ENCODE measurements at regions not wholly inside any gene's neighbourhood (a gene's known extent, or its start where the extent isn't known, plus 50 kb on each side); places are given as distances from the start of the nearest gene placed in this dataset.

DNA sequence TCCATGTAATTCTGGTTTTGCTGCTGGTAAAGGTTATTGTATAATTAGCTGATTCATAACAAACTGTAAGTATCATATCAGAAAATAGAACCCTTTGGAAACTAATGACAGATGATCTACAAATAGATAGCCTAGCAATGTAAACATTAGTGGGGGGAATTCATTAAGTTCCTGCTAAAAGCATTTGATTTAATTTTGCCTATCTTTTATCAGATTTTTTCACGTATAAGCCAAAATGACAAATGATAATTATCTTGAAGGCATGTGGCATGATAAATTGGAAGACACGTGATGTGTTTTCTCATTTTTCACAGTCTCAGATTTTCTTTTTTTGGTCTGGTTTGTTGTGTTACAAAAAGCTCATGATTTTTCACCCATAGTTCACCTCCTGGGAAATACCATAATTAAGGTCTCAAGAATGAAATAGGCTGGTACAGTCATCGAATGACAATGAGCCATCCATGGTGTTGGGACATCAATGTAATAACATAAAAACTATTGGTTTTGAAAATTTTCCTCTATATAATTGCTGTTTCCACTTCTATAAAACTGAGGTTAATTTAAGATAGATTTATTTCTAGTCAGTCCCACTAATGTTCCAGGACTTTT is 325.9 kb upstream of the TBL1XR1 start:
- peak; percentile 80; the same call in 1 of the 2 replicates for TF ChIP-seq ARNTL (CRISPR knock-in tag; IDR thresholded peaks at IDR 0.05; ENCODE audit: borderline replicate concordance, low read depth)
- peak; percentile 65 for TF ChIP-seq SNAI2 (CRISPR knock-in tag; IDR thresholded peaks at IDR 0.05)
- no peak for TF ChIP-seq BACH2 (CRISPR knock-in tag; IDR thresholded peaks at IDR 0.05; ENCODE audit: borderline replicate concordance)
- TF ChIP-seq ZNF565 (CRISPR knock-in tag; conservative IDR thresholded peaks at IDR 0.05; ENCODE audit: low read depth): peak; percentile 56; the same call in 1 of the 2 replicates
- TF ChIP-seq ESRRG (CRISPR knock-in tag; IDR thresholded peaks at IDR 0.05): peak; percentile 96
- TF ChIP-seq PPARA (CRISPR knock-in tag; IDR thresholded peaks at IDR 0.05; ENCODE audit: borderline replicate concordance): no peak
- TF ChIP-seq, protein P1, sequence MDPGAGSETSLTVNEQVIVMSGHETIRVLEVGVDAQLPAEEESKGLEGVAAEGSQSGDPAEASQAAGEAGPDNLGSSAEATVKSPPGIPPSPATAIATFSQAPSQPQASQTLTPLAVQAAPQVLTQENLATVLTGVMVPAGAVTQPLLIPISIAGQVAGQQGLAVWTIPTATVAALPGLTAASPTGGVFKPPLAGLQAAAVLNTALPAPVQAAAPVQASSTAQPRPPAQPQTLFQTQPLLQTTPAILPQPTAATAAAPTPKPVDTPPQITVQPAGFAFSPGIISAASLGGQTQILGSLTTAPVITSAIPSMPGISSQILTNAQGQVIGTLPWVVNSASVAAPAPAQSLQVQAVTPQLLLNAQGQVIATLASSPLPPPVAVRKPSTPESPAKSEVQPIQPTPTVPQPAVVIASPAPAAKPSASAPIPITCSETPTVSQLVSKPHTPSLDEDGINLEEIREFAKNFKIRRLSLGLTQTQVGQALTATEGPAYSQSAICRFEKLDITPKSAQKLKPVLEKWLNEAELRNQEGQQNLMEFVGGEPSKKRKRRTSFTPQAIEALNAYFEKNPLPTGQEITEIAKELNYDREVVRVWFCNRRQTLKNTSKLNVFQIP (CRISPR knock-in tag; IDR thresholded peaks at IDR 0.05; ENCODE audit: borderline replicate concordance, low read depth): no peak
- TF ChIP-seq TCF4 (CRISPR knock-in tag; IDR thresholded peaks at IDR 0.05; ENCODE audit: borderline replicate concordance): peak; percentile 98
- TF ChIP-seq, protein P2, sequence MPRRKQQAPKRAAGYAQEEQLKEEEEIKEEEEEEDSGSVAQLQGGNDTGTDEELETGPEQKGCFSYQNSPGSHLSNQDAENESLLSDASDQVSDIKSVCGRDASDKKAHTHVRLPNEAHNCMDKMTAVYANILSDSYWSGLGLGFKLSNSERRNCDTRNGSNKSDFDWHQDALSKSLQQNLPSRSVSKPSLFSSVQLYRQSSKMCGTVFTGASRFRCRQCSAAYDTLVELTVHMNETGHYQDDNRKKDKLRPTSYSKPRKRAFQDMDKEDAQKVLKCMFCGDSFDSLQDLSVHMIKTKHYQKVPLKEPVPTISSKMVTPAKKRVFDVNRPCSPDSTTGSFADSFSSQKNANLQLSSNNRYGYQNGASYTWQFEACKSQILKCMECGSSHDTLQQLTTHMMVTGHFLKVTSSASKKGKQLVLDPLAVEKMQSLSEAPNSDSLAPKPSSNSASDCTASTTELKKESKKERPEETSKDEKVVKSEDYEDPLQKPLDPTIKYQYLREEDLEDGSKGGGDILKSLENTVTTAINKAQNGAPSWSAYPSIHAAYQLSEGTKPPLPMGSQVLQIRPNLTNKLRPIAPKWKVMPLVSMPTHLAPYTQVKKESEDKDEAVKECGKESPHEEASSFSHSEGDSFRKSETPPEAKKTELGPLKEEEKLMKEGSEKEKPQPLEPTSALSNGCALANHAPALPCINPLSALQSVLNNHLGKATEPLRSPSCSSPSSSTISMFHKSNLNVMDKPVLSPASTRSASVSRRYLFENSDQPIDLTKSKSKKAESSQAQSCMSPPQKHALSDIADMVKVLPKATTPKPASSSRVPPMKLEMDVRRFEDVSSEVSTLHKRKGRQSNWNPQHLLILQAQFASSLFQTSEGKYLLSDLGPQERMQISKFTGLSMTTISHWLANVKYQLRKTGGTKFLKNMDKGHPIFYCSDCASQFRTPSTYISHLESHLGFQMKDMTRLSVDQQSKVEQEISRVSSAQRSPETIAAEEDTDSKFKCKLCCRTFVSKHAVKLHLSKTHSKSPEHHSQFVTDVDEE (CRISPR knock-in tag; IDR thresholded peaks at IDR 0.05): peak; percentile 99
- TF ChIP-seq ZFP3 (CRISPR knock-in tag; IDR thresholded peaks at IDR 0.05): peak; percentile 84
- TF ChIP-seq ZNF8 (CRISPR knock-in tag; IDR thresholded peaks at IDR 0.05): peak; percentile 70
- TF ChIP-seq CSDC2 (CRISPR knock-in tag; IDR thresholded peaks at IDR 0.05): peak; percentile 88; the same call in 1 of the 2 replicates
- peak; percentile 61 for TF ChIP-seq ZNF70 (CRISPR knock-in tag; IDR thresholded peaks at IDR 0.05)
- TF ChIP-seq, protein P3, sequence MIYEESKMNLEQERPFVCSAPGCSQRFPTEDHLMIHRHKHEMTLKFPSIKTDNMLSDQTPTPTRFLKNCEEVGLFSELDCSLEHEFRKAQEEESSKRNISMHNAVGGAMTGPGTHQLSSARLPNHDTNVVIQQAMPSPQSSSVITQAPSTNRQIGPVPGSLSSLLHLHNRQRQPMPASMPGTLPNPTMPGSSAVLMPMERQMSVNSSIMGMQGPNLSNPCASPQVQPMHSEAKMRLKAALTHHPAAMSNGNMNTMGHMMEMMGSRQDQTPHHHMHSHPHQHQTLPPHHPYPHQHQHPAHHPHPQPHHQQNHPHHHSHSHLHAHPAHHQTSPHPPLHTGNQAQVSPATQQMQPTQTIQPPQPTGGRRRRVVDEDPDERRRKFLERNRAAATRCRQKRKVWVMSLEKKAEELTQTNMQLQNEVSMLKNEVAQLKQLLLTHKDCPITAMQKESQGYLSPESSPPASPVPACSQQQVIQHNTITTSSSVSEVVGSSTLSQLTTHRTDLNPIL (CRISPR knock-in tag; IDR thresholded peaks at IDR 0.05; ENCODE audit: low read depth): peak; percentile 98
- TF ChIP-seq RARB (CRISPR knock-in tag; IDR thresholded peaks at IDR 0.05): no peak
- TF ChIP-seq OSR1 (CRISPR knock-in tag; IDR thresholded peaks at IDR 0.05): no peak
- no peak for TF ChIP-seq ZC3H10 (CRISPR knock-in tag; IDR thresholded peaks at IDR 0.05)
- TF ChIP-seq, protein P4, sequence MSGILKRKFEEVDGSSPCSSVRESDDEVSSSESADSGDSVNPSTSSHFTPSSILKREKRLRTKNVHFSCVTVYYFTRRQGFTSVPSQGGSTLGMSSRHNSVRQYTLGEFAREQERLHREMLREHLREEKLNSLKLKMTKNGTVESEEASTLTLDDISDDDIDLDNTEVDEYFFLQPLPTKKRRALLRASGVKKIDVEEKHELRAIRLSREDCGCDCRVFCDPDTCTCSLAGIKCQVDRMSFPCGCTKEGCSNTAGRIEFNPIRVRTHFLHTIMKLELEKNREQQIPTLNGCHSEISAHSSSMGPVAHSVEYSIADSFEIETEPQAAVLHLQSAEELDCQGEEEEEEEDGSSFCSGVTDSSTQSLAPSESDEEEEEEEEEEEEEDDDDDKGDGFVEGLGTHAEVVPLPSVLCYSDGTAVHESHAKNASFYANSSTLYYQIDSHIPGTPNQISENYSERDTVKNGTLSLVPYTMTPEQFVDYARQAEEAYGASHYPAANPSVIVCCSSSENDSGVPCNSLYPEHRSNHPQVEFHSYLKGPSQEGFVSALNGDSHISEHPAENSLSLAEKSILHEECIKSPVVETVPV (CRISPR knock-in tag; IDR thresholded peaks at IDR 0.05): peak; percentile 98
- TF ChIP-seq, protein P5, sequence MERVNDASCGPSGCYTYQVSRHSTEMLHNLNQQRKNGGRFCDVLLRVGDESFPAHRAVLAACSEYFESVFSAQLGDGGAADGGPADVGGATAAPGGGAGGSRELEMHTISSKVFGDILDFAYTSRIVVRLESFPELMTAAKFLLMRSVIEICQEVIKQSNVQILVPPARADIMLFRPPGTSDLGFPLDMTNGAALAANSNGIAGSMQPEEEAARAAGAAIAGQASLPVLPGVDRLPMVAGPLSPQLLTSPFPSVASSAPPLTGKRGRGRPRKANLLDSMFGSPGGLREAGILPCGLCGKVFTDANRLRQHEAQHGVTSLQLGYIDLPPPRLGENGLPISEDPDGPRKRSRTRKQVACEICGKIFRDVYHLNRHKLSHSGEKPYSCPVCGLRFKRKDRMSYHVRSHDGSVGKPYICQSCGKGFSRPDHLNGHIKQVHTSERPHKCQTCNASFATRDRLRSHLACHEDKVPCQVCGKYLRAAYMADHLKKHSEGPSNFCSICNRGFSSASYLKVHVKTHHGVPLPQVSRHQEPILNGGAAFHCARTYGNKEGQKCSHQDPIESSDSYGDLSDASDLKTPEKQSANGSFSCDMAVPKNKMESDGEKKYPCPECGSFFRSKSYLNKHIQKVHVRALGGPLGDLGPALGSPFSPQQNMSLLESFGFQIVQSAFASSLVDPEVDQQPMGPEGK (CRISPR knock-in tag; IDR thresholded peaks at IDR 0.05; ENCODE audit: borderline replicate concordance): peak; percentile 95
- 0 out of 2 replicates have a peak, but pooled peaks have one; percentile 45 for TF ChIP-seq ZFP30 (CRISPR knock-in tag; IDR thresholded peaks at IDR 0.05)
- TF ChIP-seq ISL1 (CRISPR knock-in tag; IDR thresholded peaks at IDR 0.05): peak; percentile 100
- TF ChIP-seq TOX (CRISPR knock-in tag; IDR thresholded peaks at IDR 0.05; ENCODE audit: borderline replicate concordance): no peak
- TF ChIP-seq GLIS3 (CRISPR knock-in tag; IDR thresholded peaks at IDR 0.05): peak; percentile 98
- no peak for ATAC-seq

DNA sequence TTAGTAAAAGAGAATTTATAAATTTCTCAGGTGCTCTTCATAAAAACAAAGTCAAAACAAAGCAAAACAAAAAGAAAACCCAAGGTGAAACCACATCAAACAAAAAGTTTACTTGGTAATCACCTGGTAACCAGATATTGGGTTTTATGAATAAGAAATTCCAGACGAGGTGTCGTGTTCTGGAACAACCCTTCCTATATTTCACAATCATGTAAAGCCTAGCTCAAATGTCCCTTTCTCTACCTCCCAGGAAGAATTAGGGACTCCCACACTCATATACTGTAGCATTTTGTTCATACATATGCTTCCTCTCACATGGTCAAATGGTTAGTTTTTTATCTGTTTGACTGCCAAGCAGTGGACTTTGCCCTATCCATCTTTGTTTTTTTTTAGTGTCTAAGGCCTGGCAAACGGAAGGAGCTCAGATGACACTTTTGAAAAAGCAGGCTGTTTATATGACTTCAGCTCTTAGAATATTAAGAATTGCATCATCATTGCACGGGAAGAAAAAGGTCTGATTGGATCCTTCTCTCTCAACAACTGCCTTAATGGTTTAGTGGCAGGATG is 326.7 kb upstream of the TBL1XR1 start:
- no peak; the same call in 2 of the 3 replicates for ATAC-seq
- TF ChIP-seq, protein P4 (CRISPR knock-in tag; IDR thresholded peaks at IDR 0.05): no peak
- TF ChIP-seq ZFP3 (CRISPR knock-in tag; IDR thresholded peaks at IDR 0.05) (no peak), ISL1 (CRISPR knock-in tag; IDR thresholded peaks at IDR 0.05) (peak; percentile 33; the same call in 1 of the 2 replicates), GLIS3 (CRISPR knock-in tag; IDR thresholded peaks at IDR 0.05) (0 out of 2 replicates have a peak, but pooled peaks have one; percentile 42), OSR1 (CRISPR knock-in tag; IDR thresholded peaks at IDR 0.05) (no peak)
- TF ChIP-seq, protein P3 (CRISPR knock-in tag; IDR thresholded peaks at IDR 0.05; ENCODE audit: low read depth): no peak
- TF ChIP-seq, protein P1 (CRISPR knock-in tag; IDR thresholded peaks at IDR 0.05; ENCODE audit: borderline replicate concordance, low read depth): no peak

Data from SK-N-SH treated with all-trans-retinoic acid at 6 μM for 48 hours (cell line).